DOHH2 (cell line): ENCODE measurements at regions not wholly inside any gene's neighbourhood (a gene's known extent, or its start where the extent isn't known, plus 50 kb on each side); places are given as distances from the start of the nearest gene placed in this dataset.

ENCODE experiments used
- H3F3A ChIP-seq: fragments of 200-600 bp; sonication (generic), shearing (Covaris generic); 2 replicates; pipeline ENCODE4 v1.6.0; 2016; ENCODE audit warnings: antibody characterized with exemption, mild to moderate bottlenecking; ENCODE audit not compliant: control insufficient read depth, insufficient read depth
- H3K27ac ChIP-seq: fragments of 200-600 bp; sonication (generic); 2 replicates; pipeline ENCODE4 v1.5.1; 2014; ENCODE audit warnings: low read depth, mild to moderate bottlenecking, low read length, moderate library complexity
- H3K27me3 ChIP-seq: fragments of 200-600 bp; sonication (generic); 2 replicates; pipeline ENCODE4 v1.6.1; 2014; ENCODE audit warnings: mild to moderate bottlenecking, low read length, mixed read lengths; ENCODE audit not compliant: control insufficient read depth
- H3K36me3 ChIP-seq: fragments of 200-600 bp; sonication (generic); 2 replicates; pipeline ENCODE4 v1.6.1; 2014; ENCODE audit warnings: mild to moderate bottlenecking, low read length, moderate library complexity, mixed read lengths; ENCODE audit not compliant: control insufficient read depth
- H3K4me1 ChIP-seq: fragments of 200-600 bp; sonication (generic); 2 replicates; pipeline ENCODE4 v1.6.1; 2014; ENCODE audit warnings: mild to moderate bottlenecking, low read length, mixed read lengths; ENCODE audit not compliant: control insufficient read depth
- H3K4me2 ChIP-seq: fragments of 200-600 bp; sonication (generic); 2 replicates; pipeline ENCODE4 v1.6.0; 2014; ENCODE audit warnings: mild to moderate bottlenecking, low read length, moderate library complexity
- H3K4me3 ChIP-seq: fragments of 200-600 bp; sonication (generic); 2 replicates; pipeline ENCODE4 v1.5.1; 2014; ENCODE audit warnings: mild to moderate bottlenecking, low read length, mixed read lengths
- H3K79me2 ChIP-seq: fragments of 200-600 bp; sonication (generic); 2 replicates; pipeline ENCODE4 v1.6.1; 2014; ENCODE audit warnings: mild to moderate bottlenecking, low read length, mixed read lengths; ENCODE audit not compliant: control insufficient read depth
- H3K9me2 ChIP-seq: fragments of 200-600 bp; sonication (generic); replicated peaks from 2 replicates; pipeline ENCODE4 v1.6.1; 2014; ENCODE audit warnings: mild to moderate bottlenecking, low read length, mixed read lengths; ENCODE audit not compliant: control insufficient read depth
- H3K9me3 ChIP-seq: fragments of 200-600 bp; sonication (generic); 2 replicates; pipeline ENCODE4 v1.6.1; 2014; ENCODE audit warnings: antibody characterized with exemption, low read length, mixed read lengths; ENCODE audit not compliant: control insufficient read depth, insufficient read depth
- H4K20me1 ChIP-seq: fragments of 200-600 bp; sonication (generic); 2 replicates; pipeline ENCODE4 v1.6.0; 2014; ENCODE audit warnings: low read depth, mild to moderate bottlenecking, antibody characterized with exemption, low read length, moderate library complexity; ENCODE audit not compliant: control insufficient read depth, insufficient read depth
- EZH2phosphoT487 ChIP-seq: fragments of 200-600 bp; sonication (generic); IDR thresholded peaks from 2 replicates; pipeline ENCODE4 v1.6.1; 2017; ENCODE audit warnings: borderline replicate concordance, mild to moderate bottlenecking, antibody characterized with exemption, low read length, moderate library complexity, mixed read lengths
- TF ChIP-seq, protein P1 (sequence below): fragments of 200-600 bp; sonication (generic); IDR thresholded peaks from one replicate; pipeline ENCODE4 v1.5.1; 2014; ENCODE audit warnings: antibody characterized with exemption, mild to moderate bottlenecking, low read depth, low read length; ENCODE audit not compliant: poor library complexity, severe bottlenecking

DNA sequence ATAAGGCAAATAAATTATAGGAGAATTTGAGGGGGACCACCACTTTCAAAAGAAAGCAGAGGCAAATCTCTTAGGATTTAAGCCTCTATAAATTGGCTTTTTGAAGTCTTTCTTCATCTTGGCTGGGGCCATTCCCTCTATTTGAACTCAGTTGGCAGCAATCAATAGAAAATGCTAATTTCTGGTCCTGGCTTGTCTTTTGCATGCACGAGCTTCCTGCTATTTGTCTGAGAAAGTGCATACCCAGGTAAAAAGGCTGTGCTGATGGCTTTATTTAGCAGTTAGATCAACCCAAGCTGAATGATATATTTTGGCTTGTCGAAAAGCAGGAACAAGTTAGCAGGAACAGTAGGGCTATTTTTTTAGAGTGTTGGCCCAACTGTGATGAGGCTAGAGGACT is 64.1 kb upstream of the GRAMD1B start:
- H3K27ac ChIP-seq, result no peak overlapping the region
- no peak overlapping the region for H3K4me2 ChIP-seq
- H3K36me3 ChIP-seq, result no peaks in the 10 kb centered on the region
- no peaks in the 10 kb centered on the region for H4K20me1 ChIP-seq
- peaks cover 31% of the 10 kb centered on the region for H3K4me1 ChIP-seq
- no peaks in the 10 kb centered on the region for H3K9me3 ChIP-seq
- TF ChIP-seq, protein P1, sequence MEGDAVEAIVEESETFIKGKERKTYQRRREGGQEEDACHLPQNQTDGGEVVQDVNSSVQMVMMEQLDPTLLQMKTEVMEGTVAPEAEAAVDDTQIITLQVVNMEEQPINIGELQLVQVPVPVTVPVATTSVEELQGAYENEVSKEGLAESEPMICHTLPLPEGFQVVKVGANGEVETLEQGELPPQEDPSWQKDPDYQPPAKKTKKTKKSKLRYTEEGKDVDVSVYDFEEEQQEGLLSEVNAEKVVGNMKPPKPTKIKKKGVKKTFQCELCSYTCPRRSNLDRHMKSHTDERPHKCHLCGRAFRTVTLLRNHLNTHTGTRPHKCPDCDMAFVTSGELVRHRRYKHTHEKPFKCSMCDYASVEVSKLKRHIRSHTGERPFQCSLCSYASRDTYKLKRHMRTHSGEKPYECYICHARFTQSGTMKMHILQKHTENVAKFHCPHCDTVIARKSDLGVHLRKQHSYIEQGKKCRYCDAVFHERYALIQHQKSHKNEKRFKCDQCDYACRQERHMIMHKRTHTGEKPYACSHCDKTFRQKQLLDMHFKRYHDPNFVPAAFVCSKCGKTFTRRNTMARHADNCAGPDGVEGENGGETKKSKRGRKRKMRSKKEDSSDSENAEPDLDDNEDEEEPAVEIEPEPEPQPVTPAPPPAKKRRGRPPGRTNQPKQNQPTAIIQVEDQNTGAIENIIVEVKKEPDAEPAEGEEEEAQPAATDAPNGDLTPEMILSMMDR, result no peak
- TF ChIP-seq EZH2phosphoT487, result no peak
- H3F3A ChIP-seq, result no peaks in the 10 kb centered on the region
- H3K9me2 ChIP-seq, result no peaks in the 10 kb centered on the region
- H3K27me3 ChIP-seq, result peaks cover 12% of the 10 kb centered on the region
- H3K79me2 ChIP-seq, result no peaks in the 10 kb centered on the region
- H3K4me3 ChIP-seq, result no peak overlapping the region

DNA sequence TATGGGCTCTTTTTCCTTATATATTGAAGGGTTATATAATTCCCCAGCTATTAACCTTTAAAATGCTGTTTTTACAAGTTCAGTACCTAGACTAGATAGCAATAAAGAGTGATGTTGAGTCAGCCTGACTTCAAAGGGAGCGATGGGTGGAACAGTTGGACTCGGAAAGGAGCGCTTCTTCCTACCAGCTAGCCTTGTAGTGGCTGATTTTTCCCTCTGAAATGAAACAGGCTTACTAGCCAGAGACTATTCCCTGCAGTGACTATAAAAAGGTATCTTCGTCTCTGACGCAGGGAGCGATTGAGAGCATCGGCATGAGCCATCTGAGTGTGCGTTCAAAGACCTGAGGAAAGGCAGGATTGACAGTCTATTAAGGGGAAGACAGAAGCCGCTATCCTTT is 66.0 kb upstream of the GRAMD1B start:
- no peaks in the 10 kb centered on the region for H3K79me2 ChIP-seq
- H3K4me3 ChIP-seq, result no peak overlapping the region
- no peak for TF ChIP-seq EZH2phosphoT487
- TF ChIP-seq, protein P1, result no peak
- no peaks in the 10 kb centered on the region for H3K9me2 ChIP-seq
- no peaks in the 10 kb centered on the region for H4K20me1 ChIP-seq
- H3K27ac ChIP-seq, result no peak overlapping the region
- H3K4me2 ChIP-seq, result no peak overlapping the region
- no peaks in the 10 kb centered on the region for H3K9me3 ChIP-seq
- H3F3A ChIP-seq, result no peaks in the 10 kb centered on the region
- H3K27me3 ChIP-seq, result peaks cover 15% of the 10 kb centered on the region
- H3K36me3 ChIP-seq, result no peaks in the 10 kb centered on the region
- H3K4me1 ChIP-seq, result peaks cover 31% of the 10 kb centered on the region

DNA sequence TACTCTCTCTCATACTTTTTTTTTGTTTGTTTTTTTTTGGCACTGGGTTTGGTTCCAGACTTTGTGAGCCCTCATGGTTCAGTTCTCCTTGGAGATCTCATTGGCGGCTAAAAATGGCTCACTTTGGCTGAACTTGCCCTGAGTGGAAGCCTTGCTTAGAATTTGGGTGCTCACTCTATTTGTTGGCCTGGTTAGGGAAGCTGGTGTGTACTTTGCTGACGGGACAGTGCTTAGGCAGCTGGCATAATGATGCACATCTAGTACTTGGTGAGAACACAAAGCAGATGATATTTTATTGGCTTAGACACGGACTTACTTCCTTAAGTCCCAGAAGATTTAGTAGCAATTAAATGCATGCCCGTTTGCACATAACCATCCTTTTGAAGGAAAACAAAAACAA is 66.5 kb upstream of the GRAMD1B start:
- H4K20me1 ChIP-seq, result no peaks in the 10 kb centered on the region
- TF ChIP-seq, protein P1, result no peak
- no peak for TF ChIP-seq EZH2phosphoT487
- H3K4me1 ChIP-seq, result peaks cover 31% of the 10 kb centered on the region
- H3K9me2 ChIP-seq, result no peaks in the 10 kb centered on the region
- H3F3A ChIP-seq, result no peaks in the 10 kb centered on the region
- peak overlapping the region; percentile 44 for H3K4me3 ChIP-seq
- no peak overlapping the region; the same call in 1 of the 2 replicates for H3K27ac ChIP-seq
- peak overlapping the region; percentile 66 for H3K4me2 ChIP-seq
- H3K9me3 ChIP-seq, result no peaks in the 10 kb centered on the region
- H3K27me3 ChIP-seq, result peaks cover 18% of the 10 kb centered on the region
- H3K79me2 ChIP-seq, result no peaks in the 10 kb centered on the region
- no peaks in the 10 kb centered on the region for H3K36me3 ChIP-seq

DNA sequence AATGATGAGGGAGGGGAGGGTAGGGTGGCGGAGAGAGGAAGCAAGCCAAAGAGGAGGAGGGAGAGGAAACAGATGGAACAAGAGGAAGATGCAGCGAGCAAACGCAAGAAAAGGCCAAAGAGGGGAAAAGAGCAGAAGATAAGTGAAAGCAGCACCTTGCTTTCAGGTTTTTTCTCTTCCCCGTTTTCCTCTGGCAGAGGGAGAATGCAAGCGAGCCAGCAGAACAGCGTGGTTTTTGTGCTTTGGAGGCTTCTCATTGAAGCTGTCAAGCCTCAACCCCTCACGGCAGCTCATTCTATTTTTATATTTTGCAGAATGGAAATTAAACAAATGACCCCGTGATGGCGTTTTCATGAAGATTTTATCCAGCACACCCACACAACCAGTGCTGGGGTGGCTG is 67.1 kb upstream of the GRAMD1B start:
- Histone ChIP-seq H3K4me2 (peak overlapping the region; percentile 66), H4K20me1 (no peaks in the 10 kb centered on the region), H3K9me2 (no peaks in the 10 kb centered on the region), H3K4me1 (peaks cover 33% of the 10 kb centered on the region), H3F3A (no peaks in the 10 kb centered on the region), H3K79me2 (no peaks in the 10 kb centered on the region), H3K4me3 (peak overlapping the region; percentile 44), H3K27ac (peak overlapping the region; percentile 13; the same call in 1 of the 2 replicates), H3K9me3 (no peaks in the 10 kb centered on the region), H3K27me3 (peaks cover 24% of the 10 kb centered on the region), H3K36me3 (no peaks in the 10 kb centered on the region)
- TF ChIP-seq EZH2phosphoT487, result no peak
- TF ChIP-seq, protein P1, result no peak
